ENCODE measurements at regions not wholly inside any gene's neighbourhood (a gene's known extent, or its start where the extent isn't known, plus 50 kb on each side); places are given as distances from the start of the nearest gene placed in this dataset.

- no peak for TF ChIP-seq CTCF (IDR thresholded peaks at IDR 0.05)
- no peak for TF ChIP-seq EZH2 (IDR thresholded peaks at IDR 0.05)
Observed at GRCh38 chr7:43034535-43035002, 77.9 kb upstream of the HECW1 start.
